ENCODE measurements at regions not wholly inside any gene's neighbourhood (a gene's known extent, or its start where the extent isn't known, plus 50 kb on each side); places are given as distances from the start of the nearest gene placed in this dataset.

DNA sequence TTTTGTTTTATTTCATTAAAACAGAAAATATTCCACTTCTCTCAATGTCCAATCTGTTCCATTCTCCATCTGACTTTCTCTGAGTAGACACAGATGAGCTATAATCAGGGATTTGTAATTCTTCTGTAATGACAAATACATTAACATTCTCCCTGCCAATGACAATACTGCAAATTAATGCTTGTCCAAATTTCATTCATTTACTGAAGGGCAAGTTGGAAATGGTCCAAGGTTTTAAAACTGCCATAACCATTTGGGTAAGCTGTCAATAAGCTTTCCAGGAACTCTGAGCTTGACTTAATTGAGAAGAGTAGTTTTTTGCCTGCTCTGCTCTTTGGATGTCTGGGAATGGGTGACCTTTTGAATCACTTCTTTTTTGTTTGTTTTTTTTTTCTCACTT lies 253.5 kb downstream of the DMRTA1 start:
- no peaks in the 10 kb centered on the region for H3K4me1 ChIP-seq (ENCODE audit: control insufficient read depth, low read length)
- H3K4me3 ChIP-seq (ENCODE audit: low read length): no peak overlapping the region
- H3K27ac ChIP-seq (ENCODE audit: low read depth, low read length): no peak overlapping the region
- H3K79me2 ChIP-seq (ENCODE audit: control insufficient read depth, low read length): no peaks in the 10 kb centered on the region
- no peaks in the 10 kb centered on the region for H3K9me2 ChIP-seq (replicated peaks; ENCODE audit: control insufficient read depth, low read length)
- no peaks in the 10 kb centered on the region for H3K27me3 ChIP-seq (ENCODE audit: control insufficient read depth, low read length)
- no peaks in the 10 kb centered on the region for H4K20me1 ChIP-seq (ENCODE audit: control insufficient read depth, insufficient read depth, low read depth, low read length)
- H3F3A ChIP-seq (ENCODE audit: control insufficient read depth, insufficient read depth): no peaks in the 10 kb centered on the region
- H3K9me3 ChIP-seq (ENCODE audit: control insufficient read depth, insufficient read depth, low read length): no peaks in the 10 kb centered on the region
- no peaks in the 10 kb centered on the region for H3K36me3 ChIP-seq (ENCODE audit: control insufficient read depth, low read length)
- H3K4me2 ChIP-seq (ENCODE audit: low read length): no peak overlapping the region
- TF ChIP-seq, protein P1, sequence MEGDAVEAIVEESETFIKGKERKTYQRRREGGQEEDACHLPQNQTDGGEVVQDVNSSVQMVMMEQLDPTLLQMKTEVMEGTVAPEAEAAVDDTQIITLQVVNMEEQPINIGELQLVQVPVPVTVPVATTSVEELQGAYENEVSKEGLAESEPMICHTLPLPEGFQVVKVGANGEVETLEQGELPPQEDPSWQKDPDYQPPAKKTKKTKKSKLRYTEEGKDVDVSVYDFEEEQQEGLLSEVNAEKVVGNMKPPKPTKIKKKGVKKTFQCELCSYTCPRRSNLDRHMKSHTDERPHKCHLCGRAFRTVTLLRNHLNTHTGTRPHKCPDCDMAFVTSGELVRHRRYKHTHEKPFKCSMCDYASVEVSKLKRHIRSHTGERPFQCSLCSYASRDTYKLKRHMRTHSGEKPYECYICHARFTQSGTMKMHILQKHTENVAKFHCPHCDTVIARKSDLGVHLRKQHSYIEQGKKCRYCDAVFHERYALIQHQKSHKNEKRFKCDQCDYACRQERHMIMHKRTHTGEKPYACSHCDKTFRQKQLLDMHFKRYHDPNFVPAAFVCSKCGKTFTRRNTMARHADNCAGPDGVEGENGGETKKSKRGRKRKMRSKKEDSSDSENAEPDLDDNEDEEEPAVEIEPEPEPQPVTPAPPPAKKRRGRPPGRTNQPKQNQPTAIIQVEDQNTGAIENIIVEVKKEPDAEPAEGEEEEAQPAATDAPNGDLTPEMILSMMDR (IDR thresholded peaks at IDR 0.05; ENCODE audit: low read depth, low read length, poor library complexity, severe bottlenecking): no peak
- no peak for TF ChIP-seq EZH2phosphoT487 (IDR thresholded peaks at IDR 0.05; ENCODE audit: borderline replicate concordance, low read length)

DNA sequence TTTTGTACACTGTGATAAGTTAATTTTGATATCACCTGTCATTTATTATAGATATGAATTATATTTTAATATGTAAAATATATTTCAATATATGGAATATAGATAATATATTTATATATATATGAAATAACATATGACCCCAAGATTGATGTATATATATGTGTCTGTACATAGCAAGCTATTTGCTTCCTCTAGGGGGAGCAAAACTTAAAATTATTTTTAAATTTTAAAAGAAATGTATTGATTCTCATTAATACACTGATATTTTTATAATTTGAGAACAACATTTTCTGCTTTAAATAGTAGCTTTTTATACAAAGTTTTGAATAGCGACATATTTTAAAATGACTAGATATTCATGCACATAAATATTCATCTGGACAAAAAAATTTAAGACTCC lies 272.0 kb downstream of the DMRTA1 start:
- Histone ChIP-seq H4K20me1 (ENCODE audit: control insufficient read depth, insufficient read depth, low read depth, low read length) (no peaks in the 10 kb centered on the region), H3K4me2 (ENCODE audit: low read length) (no peak overlapping the region), H3K79me2 (ENCODE audit: control insufficient read depth, low read length) (no peaks in the 10 kb centered on the region), H3K4me1 (ENCODE audit: control insufficient read depth, low read length) (no peaks in the 10 kb centered on the region), H3K36me3 (ENCODE audit: control insufficient read depth, low read length) (no peaks in the 10 kb centered on the region), H3K27me3 (ENCODE audit: control insufficient read depth, low read length) (no peaks in the 10 kb centered on the region), H3K9me2 (replicated peaks; ENCODE audit: control insufficient read depth, low read length) (no peaks in the 10 kb centered on the region; the same call in 1 of the 2 replicates), H3K9me3 (ENCODE audit: control insufficient read depth, insufficient read depth, low read length) (no peaks in the 10 kb centered on the region), H3K4me3 (ENCODE audit: low read length) (no peak overlapping the region), H3K27ac (ENCODE audit: low read depth, low read length) (no peak overlapping the region), H3F3A (ENCODE audit: control insufficient read depth, insufficient read depth) (no peaks in the 10 kb centered on the region)
- TF ChIP-seq EZH2phosphoT487 (IDR thresholded peaks at IDR 0.05; ENCODE audit: borderline replicate concordance, low read length): no peak
- TF ChIP-seq, protein P1 (IDR thresholded peaks at IDR 0.05; ENCODE audit: low read depth, low read length, poor library complexity, severe bottlenecking): no peak

DNA sequence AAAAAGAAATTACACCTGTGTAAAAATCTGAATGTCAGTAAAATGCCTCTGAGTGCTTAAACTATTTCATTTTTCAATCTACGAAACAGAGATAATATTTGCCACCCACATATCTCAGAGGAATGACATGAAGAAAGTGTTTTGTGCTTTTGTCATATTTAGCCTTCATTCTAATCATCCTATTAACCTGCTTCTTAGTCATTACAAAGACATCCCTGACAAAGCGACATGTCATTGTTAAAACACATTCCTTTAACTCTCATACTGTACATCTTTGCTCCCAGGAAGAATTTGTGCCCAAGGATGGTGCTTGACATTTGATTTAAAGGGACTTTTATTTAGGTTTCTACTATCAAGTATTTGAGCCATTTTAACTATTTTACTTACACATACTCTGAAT lies 275.9 kb downstream of the DMRTA1 start:
- Histone ChIP-seq H3F3A (ENCODE audit: control insufficient read depth, insufficient read depth) (no peaks in the 10 kb centered on the region), H3K4me3 (ENCODE audit: low read length) (no peak overlapping the region), H3K27me3 (ENCODE audit: control insufficient read depth, low read length) (no peaks in the 10 kb centered on the region), H3K79me2 (ENCODE audit: control insufficient read depth, low read length) (no peaks in the 10 kb centered on the region), H3K4me1 (ENCODE audit: control insufficient read depth, low read length) (no peaks in the 10 kb centered on the region), H3K9me2 (replicated peaks; ENCODE audit: control insufficient read depth, low read length) (no peaks in the 10 kb centered on the region; the same call in 1 of the 2 replicates), H3K4me2 (ENCODE audit: low read length) (no peak overlapping the region), H3K9me3 (ENCODE audit: control insufficient read depth, insufficient read depth, low read length) (no peaks in the 10 kb centered on the region), H4K20me1 (ENCODE audit: control insufficient read depth, insufficient read depth, low read depth, low read length) (no peaks in the 10 kb centered on the region), H3K27ac (ENCODE audit: low read depth, low read length) (no peak overlapping the region), H3K36me3 (ENCODE audit: control insufficient read depth, low read length) (no peaks in the 10 kb centered on the region)
- TF ChIP-seq, protein P1 (IDR thresholded peaks at IDR 0.05; ENCODE audit: low read depth, low read length, poor library complexity, severe bottlenecking): no peak
- no peak for TF ChIP-seq EZH2phosphoT487 (IDR thresholded peaks at IDR 0.05; ENCODE audit: borderline replicate concordance, low read length)

DNA sequence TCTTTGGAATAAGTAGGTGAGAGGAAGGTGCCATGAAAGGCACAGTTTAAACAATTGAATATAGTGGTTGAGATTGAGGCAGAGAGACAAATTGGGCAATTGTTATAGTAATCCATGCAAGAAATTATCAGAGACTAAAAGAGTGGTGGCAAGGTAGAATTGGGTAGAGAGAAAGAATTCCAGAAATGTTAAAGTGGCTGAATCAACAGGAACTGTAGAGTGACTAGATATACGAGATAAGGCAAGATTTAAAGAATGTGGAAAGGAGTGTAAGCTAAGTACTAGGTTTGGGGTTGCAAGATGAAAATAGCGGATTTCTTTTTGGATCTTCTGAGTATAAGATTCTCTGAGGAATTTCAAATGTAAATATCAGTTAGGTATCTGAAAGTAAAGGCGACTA lies 285.2 kb downstream of the DMRTA1 start:
- H3K36me3 ChIP-seq (ENCODE audit: control insufficient read depth, low read length): no peaks in the 10 kb centered on the region
- no peak overlapping the region for H3K27ac ChIP-seq (ENCODE audit: low read depth, low read length)
- H3K9me2 ChIP-seq (replicated peaks; ENCODE audit: control insufficient read depth, low read length): no peaks in the 10 kb centered on the region
- no peaks in the 10 kb centered on the region for H4K20me1 ChIP-seq (ENCODE audit: control insufficient read depth, insufficient read depth, low read depth, low read length)
- H3K79me2 ChIP-seq (ENCODE audit: control insufficient read depth, low read length): no peaks in the 10 kb centered on the region
- TF ChIP-seq, protein P1 (IDR thresholded peaks at IDR 0.05; ENCODE audit: low read depth, low read length, poor library complexity, severe bottlenecking): no peak
- no peak for TF ChIP-seq EZH2phosphoT487 (IDR thresholded peaks at IDR 0.05; ENCODE audit: borderline replicate concordance, low read length)
- H3F3A ChIP-seq (ENCODE audit: control insufficient read depth, insufficient read depth): no peaks in the 10 kb centered on the region
- no peaks in the 10 kb centered on the region for H3K9me3 ChIP-seq (ENCODE audit: control insufficient read depth, insufficient read depth, low read length)
- no peaks in the 10 kb centered on the region for H3K27me3 ChIP-seq (ENCODE audit: control insufficient read depth, low read length)
- no peaks in the 10 kb centered on the region for H3K4me1 ChIP-seq (ENCODE audit: control insufficient read depth, low read length)
- no peak overlapping the region for H3K4me3 ChIP-seq (ENCODE audit: low read length)
- no peak overlapping the region for H3K4me2 ChIP-seq (ENCODE audit: low read length)

Data from DOHH2 (cell line).